ENCODE measurements at regions not wholly inside any gene's neighbourhood (a gene's known extent, or its start where the extent isn't known, plus 50 kb on each side); places are given as distances from the start of the nearest gene placed in this dataset.

GRCh38 chr2:224169847-224170246, 130.8 kb upstream of the SERPINE2 start:
- no peak for FAIRE-seq
- in situ Hi-C loops (cut with MboI), result no loop called here
- ChIA-PET CTCF (no interaction called here), POLR2A (no interaction called here), SMC1A (ENCODE audit: uncharacterized antibody, unreplicated experiment) (no interaction called here), RAD21 (ENCODE audit: unreplicated experiment) (no interaction called here)
- Histone ChIP-seq H3K27me3 (replicated peaks in 1 of 2; ENCODE audit: control insufficient read depth in 2 of 2, insufficient read depth in 2 of 2, low read length in 1 of 2) (no peaks in the 10 kb centered on the region), H3K4me1 (ENCODE audit: control insufficient read depth, insufficient read depth, low read length) (no peaks in the 10 kb centered on the region), H3K36me3 (ENCODE audit: control insufficient read depth in 2 of 2, insufficient read depth in 2 of 2, low read length in 1 of 2) (no peaks in the 10 kb centered on the region), H2AFZ (ENCODE audit: control insufficient read depth, low read depth, low read length) (no peak overlapping the region), H3K9ac (ENCODE audit: control insufficient read depth, insufficient read depth, low read length) (no peak overlapping the region), H3K27ac (ENCODE audit: control insufficient read depth, insufficient read depth) (no peak overlapping the region), H4K20me1 (ENCODE audit: control insufficient read depth, insufficient read depth) (no peaks in the 10 kb centered on the region), H3K4me2 (ENCODE audit: control insufficient read depth, insufficient read depth) (no peak overlapping the region), H3K79me2 (ENCODE audit: control insufficient read depth, insufficient read depth, low read length) (no peaks in the 10 kb centered on the region), H3K4me3 (no peak overlapping the region), H3K9me3 (replicated peaks; ENCODE audit: control insufficient read depth, insufficient read depth, low read length) (no peaks in the 10 kb centered on the region)
- TF ChIP-seq, protein P1, sequence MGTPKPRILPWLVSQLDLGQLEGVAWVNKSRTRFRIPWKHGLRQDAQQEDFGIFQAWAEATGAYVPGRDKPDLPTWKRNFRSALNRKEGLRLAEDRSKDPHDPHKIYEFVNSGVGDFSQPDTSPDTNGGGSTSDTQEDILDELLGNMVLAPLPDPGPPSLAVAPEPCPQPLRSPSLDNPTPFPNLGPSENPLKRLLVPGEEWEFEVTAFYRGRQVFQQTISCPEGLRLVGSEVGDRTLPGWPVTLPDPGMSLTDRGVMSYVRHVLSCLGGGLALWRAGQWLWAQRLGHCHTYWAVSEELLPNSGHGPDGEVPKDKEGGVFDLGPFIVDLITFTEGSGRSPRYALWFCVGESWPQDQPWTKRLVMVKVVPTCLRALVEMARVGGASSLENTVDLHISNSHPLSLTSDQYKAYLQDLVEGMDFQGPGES (IDR thresholded peaks at IDR 0.05), result no peak
- TF ChIP-seq, protein P2, sequence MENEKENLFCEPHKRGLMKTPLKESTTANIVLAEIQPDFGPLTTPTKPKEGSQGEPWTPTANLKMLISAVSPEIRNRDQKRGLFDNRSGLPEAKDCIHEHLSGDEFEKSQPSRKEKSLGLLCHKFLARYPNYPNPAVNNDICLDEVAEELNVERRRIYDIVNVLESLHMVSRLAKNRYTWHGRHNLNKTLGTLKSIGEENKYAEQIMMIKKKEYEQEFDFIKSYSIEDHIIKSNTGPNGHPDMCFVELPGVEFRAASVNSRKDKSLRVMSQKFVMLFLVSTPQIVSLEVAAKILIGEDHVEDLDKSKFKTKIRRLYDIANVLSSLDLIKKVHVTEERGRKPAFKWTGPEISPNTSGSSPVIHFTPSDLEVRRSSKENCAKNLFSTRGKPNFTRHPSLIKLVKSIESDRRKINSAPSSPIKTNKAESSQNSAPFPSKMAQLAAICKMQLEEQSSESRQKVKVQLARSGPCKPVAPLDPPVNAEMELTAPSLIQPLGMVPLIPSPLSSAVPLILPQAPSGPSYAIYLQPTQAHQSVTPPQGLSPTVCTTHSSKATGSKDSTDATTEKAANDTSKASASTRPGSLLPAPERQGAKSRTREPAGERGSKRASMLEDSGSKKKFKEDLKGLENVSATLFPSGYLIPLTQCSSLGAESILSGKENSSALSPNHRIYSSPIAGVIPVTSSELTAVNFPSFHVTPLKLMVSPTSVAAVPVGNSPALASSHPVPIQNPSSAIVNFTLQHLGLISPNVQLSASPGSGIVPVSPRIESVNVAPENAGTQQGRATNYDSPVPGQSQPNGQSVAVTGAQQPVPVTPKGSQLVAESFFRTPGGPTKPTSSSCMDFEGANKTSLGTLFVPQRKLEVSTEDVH (IDR thresholded peaks at IDR 0.05; ENCODE audit: low read depth, partially characterized antibody), result no peak
- TF ChIP-seq HCFC1 (IDR thresholded peaks at IDR 0.05; ENCODE audit: low read length) (no peak), HDAC6 (IDR thresholded peaks at IDR 0.05; ENCODE audit: unreplicated experiment) (no peak), NFYA (IDR thresholded peaks at IDR 0.05; ENCODE audit: borderline replicate concordance, low read depth, low read length) (no peak), DPF2 (IDR thresholded peaks at IDR 0.05) (no peak), ESRRA (IDR thresholded peaks at IDR 0.05; ENCODE audit: low read length) (no peak), RBBP5 (conservative IDR thresholded peaks at IDR 0.05) (no peak), ATF7 (IDR thresholded peaks at IDR 0.05; ENCODE audit: low read depth) (no peak), HDAC2 (IDR thresholded peaks at IDR 0.05) (no peak), SMARCA5 (IDR thresholded peaks at IDR 0.05) (no peak), EP300 (IDR thresholded peaks at IDR 0.05; ENCODE audit: borderline replicate concordance in 1 of 2, control insufficient read depth in 1 of 2, low read depth in 2 of 2, low read length in 2 of 2) (no peak), CTCF (IDR thresholded peaks at IDR 0.05 in 2 of 3, conservative IDR thresholded peaks at IDR 0.05 in 1 of 3; ENCODE audit: control insufficient read depth in 2 of 3, extremely low read depth in 1 of 3, insufficient read depth in 1 of 3, low read depth in 3 of 3, low read length in 3 of 3) (no peak), SPI1 (IDR thresholded peaks at IDR 0.05; ENCODE audit: borderline replicate concordance, insufficient read depth, low read depth, low read length) (no peak), PML (IDR thresholded peaks at IDR 0.05; ENCODE audit: low read length) (no peak), TCF12 (IDR thresholded peaks at IDR 0.05; ENCODE audit: low read depth, low read length) (no peak)
- TF ChIP-seq, protein P3, sequence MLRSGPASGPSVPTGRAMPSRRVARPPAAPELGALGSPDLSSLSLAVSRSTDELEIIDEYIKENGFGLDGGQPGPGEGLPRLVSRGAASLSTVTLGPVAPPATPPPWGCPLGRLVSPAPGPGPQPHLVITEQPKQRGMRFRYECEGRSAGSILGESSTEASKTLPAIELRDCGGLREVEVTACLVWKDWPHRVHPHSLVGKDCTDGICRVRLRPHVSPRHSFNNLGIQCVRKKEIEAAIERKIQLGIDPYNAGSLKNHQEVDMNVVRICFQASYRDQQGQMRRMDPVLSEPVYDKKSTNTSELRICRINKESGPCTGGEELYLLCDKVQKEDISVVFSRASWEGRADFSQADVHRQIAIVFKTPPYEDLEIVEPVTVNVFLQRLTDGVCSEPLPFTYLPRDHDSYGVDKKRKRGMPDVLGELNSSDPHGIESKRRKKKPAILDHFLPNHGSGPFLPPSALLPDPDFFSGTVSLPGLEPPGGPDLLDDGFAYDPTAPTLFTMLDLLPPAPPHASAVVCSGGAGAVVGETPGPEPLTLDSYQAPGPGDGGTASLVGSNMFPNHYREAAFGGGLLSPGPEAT (IDR thresholded peaks at IDR 0.05; ENCODE audit: low read depth), result no peak
- TF ChIP-seq, protein P4, sequence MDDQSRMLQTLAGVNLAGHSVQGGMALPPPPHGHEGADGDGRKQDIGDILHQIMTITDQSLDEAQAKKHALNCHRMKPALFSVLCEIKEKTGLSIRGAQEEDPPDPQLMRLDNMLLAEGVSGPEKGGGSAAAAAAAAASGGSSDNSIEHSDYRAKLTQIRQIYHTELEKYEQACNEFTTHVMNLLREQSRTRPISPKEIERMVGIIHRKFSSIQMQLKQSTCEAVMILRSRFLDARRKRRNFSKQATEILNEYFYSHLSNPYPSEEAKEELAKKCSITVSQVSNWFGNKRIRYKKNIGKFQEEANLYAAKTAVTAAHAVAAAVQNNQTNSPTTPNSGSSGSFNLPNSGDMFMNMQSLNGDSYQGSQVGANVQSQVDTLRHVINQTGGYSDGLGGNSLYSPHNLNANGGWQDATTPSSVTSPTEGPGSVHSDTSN (IDR thresholded peaks at IDR 0.05; ENCODE audit: insufficient replicate concordance, low read depth, low read length), result no peak
- 23% methylated on average over 8 of the region's 8 CpGs for WGBS (ENCODE audit: insufficient coverage, insufficient replicate concordance, low lambda C conversion rate, missing lambda C conversion rate)
- no TSS peak for BruUV-seq (replicated peaks)
- intact Hi-C loops (cut with micrococcal nuclease; ENCODE audit: unreplicated experiment), result no loop called here
- DNase-seq (ENCODE audit: low read depth, low spot score), result no peak
- ATAC-seq, result no peak

All from GM12878 (cell line).